H1 (cell line): ENCODE measurements at regions not wholly inside any gene's neighbourhood (a gene's known extent, or its start where the extent isn't known, plus 50 kb on each side); places are given as distances from the start of the nearest gene placed in this dataset.

Source experiments
- CTCF ChIA-PET: fragments of 300-600 bp; sonication (Branson Sonifier 250); formaldehyde crosslinking; loops from one replicate; lab custom pipeline; 2021; ENCODE audit not compliant: partially characterized antibody; lab: Charles Lee
- POLR2A ChIA-PET: fragments of 300-600 bp; sonication (Branson Sonifier 250); formaldehyde crosslinking; loops from one replicate; lab custom pipeline; 2021; ENCODE audit warnings: inconsistent platforms; ENCODE audit not compliant: partially characterized antibody; lab: Charles Lee
- DNase-seq, 2 experiments: peaks; one replicate each; pipeline versions ENCODE4 v3.0.0 to v3.0.0-alpha.2; 2010 to 2022; ENCODE audit warnings: low spot score in 2 of 2, low read depth in 1 of 2, mixed read lengths in 1 of 2
- FAIRE-seq: peaks from 2 replicates; lab custom pipeline; 2011; peaks lifted over from hg19 to GRCh38; lab: Jason Lieb, UNC
- H2AFZ ChIP-seq: 2 replicates; pipeline ENCODE4 v1.8.1; 2012; ENCODE audit warnings: low read length, inconsistent platforms
- H2AK5ac ChIP-seq: 2 replicates; pipeline ENCODE4 v1.6.1; 2013; ENCODE audit warnings: low read depth, low read length
- H2BK120ac ChIP-seq: replicated peaks from 2 replicates; pipeline ENCODE3; 2013; ENCODE audit warnings: low read depth, low read length, inconsistent platforms
- H2BK12ac ChIP-seq: 2 replicates; pipeline ENCODE4 v1.6.1; 2013; ENCODE audit warnings: low read depth, low read length
- H2BK15ac ChIP-seq: 2 replicates; pipeline ENCODE4 v1.6.1; 2013; ENCODE audit warnings: low read length
- H2BK20ac ChIP-seq: 2 replicates; pipeline ENCODE4 v1.6.1; 2013; ENCODE audit warnings: low read length
- H2BK5ac ChIP-seq: 2 replicates; pipeline ENCODE4 v1.6.1; 2013; ENCODE audit warnings: low read depth, low read length
- H3K14ac ChIP-seq: 2 replicates; pipeline ENCODE4 v1.6.1; 2013; ENCODE audit warnings: inconsistent platforms; ENCODE audit not compliant: insufficient read length
- H3K18ac ChIP-seq: 2 replicates; pipeline ENCODE4 v1.6.1; 2013; ENCODE audit warnings: low read length; ENCODE audit errors: extremely low read depth
- H3K23ac ChIP-seq: 2 replicates; pipeline ENCODE4 v1.6.1; 2013; ENCODE audit warnings: inconsistent platforms; ENCODE audit not compliant: insufficient read length
- H3K23me2 ChIP-seq: 2 replicates; pipeline ENCODE4 v1.6.1; 2013; ENCODE audit warnings: low read depth, low read length
- H3K27ac ChIP-seq: 2 replicates; pipeline ENCODE4 v1.6.1; 2011; ENCODE audit warnings: low read depth, low read length, inconsistent platforms
- H3K27me3 ChIP-seq, 4 experiments: replicated peaks in 1 of 4; 1 replicate in 1 of 4; 2 replicates in 3 of 4; pipeline versions ENCODE4 v1.6.1 to v1.8.1; 2011 to 2013; ENCODE audit warnings: low read length in 3 of 4, mild to moderate bottlenecking in 3 of 4, inconsistent platforms in 2 of 4, mixed read lengths in 2 of 4, moderate library complexity in 1 of 4; ENCODE audit not compliant: control insufficient read depth in 3 of 4, insufficient read depth in 3 of 4; ENCODE audit errors: extremely low read depth in 1 of 4
- H3K36me3 ChIP-seq, 4 experiments: 2 replicates each; pipeline versions ENCODE4 v1.6.1 to v1.8.1; 2011 to 2013; ENCODE audit warnings: mild to moderate bottlenecking in 4 of 4, low read length in 3 of 4, moderate library complexity in 2 of 4, control low read depth in 1 of 4, inconsistent platforms in 1 of 4; ENCODE audit not compliant: insufficient read depth in 4 of 4, control insufficient read depth in 2 of 4
- H3K4ac ChIP-seq: replicated peaks from 2 replicates; pipeline ENCODE3; 2013; ENCODE audit warnings: low read length, low read depth, mixed read lengths, inconsistent platforms; ENCODE audit not compliant: insufficient read length
- H3K4me1 ChIP-seq, 4 experiments: replicated peaks in 1 of 4; 1 replicate in 1 of 4; 2 replicates in 3 of 4; pipeline versions ENCODE4 v1.6.1 to v1.8.1; 2011 to 2013; ENCODE audit warnings: low read length in 3 of 4, inconsistent platforms in 2 of 4, mixed read lengths in 1 of 4; ENCODE audit not compliant: insufficient read depth in 4 of 4, control insufficient read depth in 3 of 4
- H3K4me2 ChIP-seq, 2 experiments: 2 replicates each; pipeline versions ENCODE4 v1.6.1 to v1.8.1; 2011 to 2013; ENCODE audit warnings: low read depth in 2 of 2, low read length in 2 of 2, control low read depth in 1 of 2, inconsistent platforms in 1 of 2, mild to moderate bottlenecking in 1 of 2; ENCODE audit not compliant: insufficient read depth in 1 of 2
- H3K4me3 ChIP-seq, 4 experiments: fragments of 200-600, 300-600 bp in 1 of 4; sonication (generic), shearing (Covaris generic), sonication (Bioruptor Twin) in 1 of 4; 2 replicates each; pipeline versions ENCODE4 v1.5.1 to v1.8.1; 2011 to 2016; ENCODE audit warnings: low read length in 4 of 4, low read depth in 3 of 4, control low read depth in 2 of 4, inconsistent platforms in 2 of 4, mild to moderate bottlenecking in 2 of 4, mixed read lengths in 1 of 4, moderate library complexity in 1 of 4; ENCODE audit not compliant: insufficient read depth in 2 of 4; ENCODE audit errors: extremely low read depth in 1 of 4
- H3K56ac ChIP-seq: replicated peaks from 2 replicates; pipeline ENCODE3; 2013; ENCODE audit warnings: low read depth, mild to moderate bottlenecking, mixed read lengths, low read length, inconsistent platforms; ENCODE audit not compliant: insufficient read length
- H3K79me1 ChIP-seq: 2 replicates; pipeline ENCODE4 v1.6.1; 2013; ENCODE audit warnings: low read depth, low read length, control low read depth
- H3K79me2 ChIP-seq, 2 experiments: 2 replicates each; pipeline versions ENCODE4 v1.6.1 to v1.8.1; 2012 to 2013; ENCODE audit warnings: low read length in 2 of 2, mild to moderate bottlenecking in 2 of 2, inconsistent platforms in 1 of 2; ENCODE audit not compliant: insufficient read depth in 2 of 2, control insufficient read depth in 1 of 2
- H3K9ac ChIP-seq, 4 experiments: replicated peaks in 1 of 4; 1 replicate in 1 of 4; 2 replicates in 3 of 4; pipeline versions ENCODE4 v1.6.1 to v1.8.1; 2011 to 2013; ENCODE audit warnings: low read depth in 3 of 4, low read length in 3 of 4, control low read depth in 2 of 4, mild to moderate bottlenecking in 2 of 4, moderate library complexity in 2 of 4, inconsistent platforms in 1 of 4; ENCODE audit errors: extremely low read depth in 1 of 4
- H3K9me3 ChIP-seq, 2 experiments: 2 replicates each; pipeline versions ENCODE4 v1.6.1 to v1.8.1; 2012 to 2013; ENCODE audit warnings: mild to moderate bottlenecking in 2 of 2, moderate library complexity in 2 of 2, control low read depth in 1 of 2, inconsistent platforms in 1 of 2, low read depth in 1 of 2, low read length in 1 of 2, mixed read lengths in 1 of 2; ENCODE audit not compliant: insufficient read depth in 2 of 2
- H4K20me1 ChIP-seq, 2 experiments: replicated peaks in 1 of 2; 2 replicates each; pipeline versions ENCODE3 to v1.8.1; 2011 to 2013; ENCODE audit warnings: inconsistent platforms in 2 of 2, low read length in 2 of 2, mild to moderate bottlenecking in 1 of 2; ENCODE audit not compliant: insufficient read depth in 2 of 2, control insufficient read depth in 1 of 2
- H4K5ac ChIP-seq: 2 replicates; pipeline ENCODE4 v1.6.1; 2013; ENCODE audit warnings: low read length, low read depth, mixed read lengths, inconsistent platforms; ENCODE audit not compliant: insufficient read length
- H4K8ac ChIP-seq: 2 replicates; pipeline ENCODE4 v1.8.0; 2013; ENCODE audit warnings: mild to moderate bottlenecking, moderate library complexity, low read length, inconsistent platforms; ENCODE audit not compliant: insufficient read depth; ENCODE audit errors: extremely low read depth
- H4K91ac ChIP-seq: replicated peaks from 2 replicates; pipeline ENCODE3; 2013; ENCODE audit warnings: low read length, mixed read lengths, inconsistent platforms; ENCODE audit not compliant: insufficient read length
- CHD2 ChIP-seq: IDR thresholded peaks from 2 replicates; pipeline ENCODE4 v1.6.1; 2012; ENCODE audit warnings: low read length, improper control_type of control experiment
- EP300 ChIP-seq, 2 experiments: IDR thresholded peaks; 1 replicate in 1 of 2; 2 replicates in 1 of 2; pipeline ENCODE4 v1.6.1; 2011 to 2012; ENCODE audit warnings: low read depth in 2 of 2, low read length in 2 of 2, mild to moderate bottlenecking in 2 of 2, borderline replicate concordance in 1 of 2, inconsistent platforms in 1 of 2, moderate library complexity in 1 of 2
- JUN ChIP-seq: IDR thresholded peaks from 2 replicates; pipeline ENCODE4 v1.6.1; 2011; ENCODE audit warnings: low read depth, mild to moderate bottlenecking, improper control_type of control experiment, low read length
- KDM4A ChIP-seq: IDR thresholded peaks from one replicate; pipeline ENCODE4 v1.7.1; 2012; ENCODE audit warnings: low read depth, mild to moderate bottlenecking, moderate library complexity, low read length, inconsistent platforms; ENCODE audit not compliant: severe bottlenecking
- KDM5A ChIP-seq: fragments of 200-600 bp; IDR thresholded peaks from 2 replicates; pipeline ENCODE4 v1.7.1; 2012; ENCODE audit warnings: mild to moderate bottlenecking, low read length, inconsistent platforms, mixed read lengths
- NRF1 ChIP-seq: IDR thresholded peaks from 2 replicates; pipeline ENCODE4 v1.6.1; 2011; ENCODE audit warnings: mild to moderate bottlenecking, low read depth, low read length, improper control_type of control experiment
- POLR2A ChIP-seq, 2 experiments: IDR thresholded peaks; 1 replicate in 1 of 2; 2 replicates in 1 of 2; pipeline ENCODE4 v1.6.1; 2011; ENCODE audit warnings: low read depth in 2 of 2, low read length in 2 of 2, mild to moderate bottlenecking in 2 of 2; ENCODE audit errors: control extremely low read depth in 1 of 2
- RFX5 ChIP-seq: IDR thresholded peaks from 2 replicates; pipeline ENCODE4 v1.6.1; 2011; ENCODE audit warnings: low read depth, low read length, improper control_type of control experiment, borderline replicate concordance
- RNF2 ChIP-seq: fragments of 200-900, 300-1000 bp; sonication (generic); IDR thresholded peaks from 2 replicates; pipeline ENCODE4 v1.7.1; 2016; ENCODE audit warnings: borderline replicate concordance, low read depth, mild to moderate bottlenecking, antibody characterized with exemption, low read length; ENCODE audit not compliant: poor library complexity, severe bottlenecking; ENCODE audit errors: missing control alignments
- SP1 ChIP-seq: IDR thresholded peaks from 2 replicates; pipeline ENCODE4 v1.6.1; 2011; ENCODE audit warnings: low read depth, low read length
- SP4 ChIP-seq: IDR thresholded peaks from 2 replicates; pipeline ENCODE4 v1.6.1; 2012; ENCODE audit warnings: low read length, inconsistent platforms
- YY1 ChIP-seq: IDR thresholded peaks from 2 replicates; pipeline ENCODE4 v1.6.1; 2011; ENCODE audit warnings: low read depth, mild to moderate bottlenecking, low read length
- WGBS, 2 experiments: shearing (Covaris generic) in 1 of 2; methylation state at CpG; one replicate each; pipeline versions ENCODE4 v1.1.6 to v1.1.7; 2013 to 2015; ENCODE audit warnings: low lambda C conversion rate in 2 of 2, mixed read lengths in 2 of 2, inconsistent platforms in 1 of 2, low coverage in 1 of 2, missing lambda C conversion rate in 1 of 2; ENCODE audit not compliant: insufficient replicate concordance in 2 of 2, insufficient coverage in 1 of 2, insufficient read length in 1 of 2; ENCODE audit errors: extremely low coverage in 1 of 2, missing lambda C conversion rate in 1 of 2; 5-methylcytosine and 5-hydroxymethylcytosine counted together

- Histone ChIP-seq H3K79me1 (no peaks in the 10 kb centered on the region), H2BK12ac (no peak overlapping the region), H3K23ac (no peak overlapping the region), H3K79me2 (no peaks in the 10 kb centered on the region), H2AK5ac (no peak overlapping the region), H3K9ac (no peak overlapping the region), H3K27me3 (no peaks in the 10 kb centered on the region), H3K4me2 (no peak overlapping the region), H3K36me3 (no peaks in the 10 kb centered on the region), H2BK120ac (no peak overlapping the region), H4K5ac (no peak overlapping the region), H3K9me3 (no peaks in the 10 kb centered on the region), H2BK15ac (no peak overlapping the region), H3K18ac (no peak overlapping the region), H3K4ac (no peak overlapping the region), H2BK20ac (no peak overlapping the region), H2AFZ (no peak overlapping the region), H4K20me1 (no peaks in the 10 kb centered on the region), H3K27ac (no peak overlapping the region), H3K14ac (no peak overlapping the region), H3K23me2 (no peaks in the 10 kb centered on the region), H3K4me1 (no peaks in the 10 kb centered on the region), H2BK5ac (no peak overlapping the region), H3K4me3 (no peak overlapping the region), H3K56ac (no peak overlapping the region), H4K91ac (no peak overlapping the region), H4K8ac (no peak overlapping the region)
- DNase-seq, result no peak
- ChIA-PET CTCF (no interaction called here), POLR2A (interaction anchor here (0.6 to 0.7 kb wide), 2 partner anchors 45 to 471 kb away, joined by 3 to 4 read pairs; no protein-coding TSS in a partner anchor)
- WGBS, 2 experiments, result 77% methylated on average over 4 of the region's 4 CpGs; no CpG with 5 or more reads in 1 of the 2 experiments
- FAIRE-seq, result no peak
- TF ChIP-seq JUN (no peak), SP4 (no peak), EP300 (IDR thresholded peaks at IDR 0.05; ENCODE audit: borderline replicate concordance in 1 of 2, low read depth in 2 of 2, low read length in 2 of 2) (no peak), RNF2 (no peak), YY1 (no peak), KDM4A (no peak), RFX5 (no peak), POLR2A (IDR thresholded peaks at IDR 0.05; ENCODE audit: control extremely low read depth in 1 of 2, low read depth in 2 of 2, low read length in 2 of 2) (no peak), CHD2 (no peak), SP1 (no peak), NRF1 (no peak), KDM5A (no peak)
Observed at GRCh38 chr14:34930591-34931091, 52.2 kb upstream of the SRP54 start.
